OCI-LY3 (cell line): ENCODE measurements at regions not wholly inside any gene's neighbourhood (a gene's known extent, or its start where the extent isn't known, plus 50 kb on each side); places are given as distances from the start of the nearest gene placed in this dataset.

Experiments used
- EZH2phosphoT487 ChIP-seq: fragments of 200-600 bp; shearing (Covaris generic); IDR thresholded peaks from 2 replicates; pipeline ENCODE4 v1.6.1; 2018; ENCODE audit warnings: antibody characterized with exemption, mixed run types, low read depth
- TF ChIP-seq, protein P1 (sequence below): fragments of 200-600, 300-600 bp; sonication (generic); IDR thresholded peaks from 2 replicates; pipeline ENCODE4 v1.5.1; 2014; ENCODE audit warnings: antibody characterized with exemption, low read length, low read depth

DNA sequence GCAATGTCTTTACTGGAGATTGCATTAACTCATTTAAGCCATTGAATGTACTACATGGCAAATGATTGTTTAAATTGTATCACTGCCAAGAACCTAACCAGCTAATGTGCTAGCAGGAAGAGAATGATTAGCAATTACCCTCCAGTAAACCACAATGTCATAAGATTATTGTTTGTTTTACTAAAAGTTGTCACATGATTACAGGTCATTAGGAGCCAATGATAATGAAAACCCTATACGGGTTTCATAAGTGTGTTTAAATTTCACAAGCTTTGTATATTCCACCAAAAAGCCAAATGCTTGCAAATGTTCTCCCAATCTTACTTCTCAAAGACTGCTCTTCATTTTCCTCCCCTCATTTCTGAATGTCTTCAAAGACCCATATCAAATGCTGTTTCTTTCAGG lies 76.5 kb upstream of the PPP1R3C start:
- TF ChIP-seq, protein P1, sequence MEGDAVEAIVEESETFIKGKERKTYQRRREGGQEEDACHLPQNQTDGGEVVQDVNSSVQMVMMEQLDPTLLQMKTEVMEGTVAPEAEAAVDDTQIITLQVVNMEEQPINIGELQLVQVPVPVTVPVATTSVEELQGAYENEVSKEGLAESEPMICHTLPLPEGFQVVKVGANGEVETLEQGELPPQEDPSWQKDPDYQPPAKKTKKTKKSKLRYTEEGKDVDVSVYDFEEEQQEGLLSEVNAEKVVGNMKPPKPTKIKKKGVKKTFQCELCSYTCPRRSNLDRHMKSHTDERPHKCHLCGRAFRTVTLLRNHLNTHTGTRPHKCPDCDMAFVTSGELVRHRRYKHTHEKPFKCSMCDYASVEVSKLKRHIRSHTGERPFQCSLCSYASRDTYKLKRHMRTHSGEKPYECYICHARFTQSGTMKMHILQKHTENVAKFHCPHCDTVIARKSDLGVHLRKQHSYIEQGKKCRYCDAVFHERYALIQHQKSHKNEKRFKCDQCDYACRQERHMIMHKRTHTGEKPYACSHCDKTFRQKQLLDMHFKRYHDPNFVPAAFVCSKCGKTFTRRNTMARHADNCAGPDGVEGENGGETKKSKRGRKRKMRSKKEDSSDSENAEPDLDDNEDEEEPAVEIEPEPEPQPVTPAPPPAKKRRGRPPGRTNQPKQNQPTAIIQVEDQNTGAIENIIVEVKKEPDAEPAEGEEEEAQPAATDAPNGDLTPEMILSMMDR = no peak
- TF ChIP-seq EZH2phosphoT487 = no peak
